ENCODE measurements at regions not wholly inside any gene's neighbourhood (a gene's known extent, or its start where the extent isn't known, plus 50 kb on each side); places are given as distances from the start of the nearest gene placed in this dataset.

DNA sequence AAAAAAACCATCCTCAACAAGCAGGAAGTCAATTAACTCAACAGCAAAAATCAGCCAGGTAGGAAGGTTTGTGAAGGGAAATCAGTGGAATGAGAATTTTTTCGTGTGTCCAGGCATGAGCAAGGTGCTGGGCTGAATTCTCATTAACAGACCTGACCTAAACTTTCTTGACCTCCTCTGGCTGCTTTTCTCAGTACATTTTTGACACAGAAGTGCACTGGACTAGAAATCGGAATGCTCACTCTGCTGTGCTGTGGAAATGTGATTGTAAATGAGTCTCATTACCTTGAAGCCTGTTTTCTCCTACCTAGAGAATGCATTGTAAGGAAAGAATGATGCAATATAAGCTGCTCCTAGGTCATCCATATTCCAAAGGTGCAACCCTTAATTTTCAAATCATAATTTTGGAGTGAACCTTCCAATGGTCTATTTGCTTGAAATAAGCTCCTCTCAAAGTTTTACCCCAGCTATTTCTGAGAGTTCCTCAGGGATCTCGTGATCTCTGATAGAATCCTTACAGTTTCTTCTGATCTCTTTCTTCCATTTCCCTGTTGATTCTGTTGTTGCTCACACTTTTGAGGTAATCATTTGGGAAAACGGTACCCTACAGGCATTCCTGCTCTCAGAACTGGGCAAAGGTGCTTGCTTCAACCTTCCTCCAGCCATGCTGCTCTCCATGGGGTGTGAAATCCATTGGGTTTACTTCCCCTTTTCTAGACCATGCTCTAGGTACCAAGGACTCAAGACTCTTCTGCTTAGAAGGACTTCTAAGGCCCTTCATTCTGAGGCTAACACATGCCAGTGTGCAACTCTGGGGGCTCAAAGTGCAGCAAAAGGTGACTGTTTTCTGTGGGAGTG lies 104.9 kb upstream of the ITPRID2 start:
- ChIA-PET POLR2A (no interaction called here), CTCF (no interaction called here)
- Histone ChIP-seq H3K4me1 (ENCODE audit: control insufficient read depth, insufficient read depth, low read length) (no peaks in the 10 kb centered on the region; the same call in 1 of the 2 replicates), H3K27ac (ENCODE audit: extremely low read depth, low read depth, low read length) (no peak overlapping the region), H3K9me3 (ENCODE audit: control insufficient read depth, insufficient read depth, low read depth, low read length) (no peaks in the 10 kb centered on the region), H3K36me3 (ENCODE audit: control insufficient read depth in 2 of 2, insufficient read depth in 1 of 2, low read length in 2 of 2) (no peaks in the 10 kb centered on the region), H3K4me3 (ENCODE audit: low read depth, low read length) (no peak overlapping the region)
- TF ChIP-seq HOXC10 (CRISPR knock-in tag; IDR thresholded peaks at IDR 0.05) = no peak
- TF ChIP-seq ZBTB21 (tag by site-specific recombination; IDR thresholded peaks at IDR 0.05) = no peak
- no peak for TF ChIP-seq ZNF660 (tag by site-specific recombination; IDR thresholded peaks at IDR 0.05)
- no peak for TF ChIP-seq ZNF202 (tag by site-specific recombination; IDR thresholded peaks at IDR 0.05; ENCODE audit: borderline replicate concordance)
- TF ChIP-seq, protein P1, sequence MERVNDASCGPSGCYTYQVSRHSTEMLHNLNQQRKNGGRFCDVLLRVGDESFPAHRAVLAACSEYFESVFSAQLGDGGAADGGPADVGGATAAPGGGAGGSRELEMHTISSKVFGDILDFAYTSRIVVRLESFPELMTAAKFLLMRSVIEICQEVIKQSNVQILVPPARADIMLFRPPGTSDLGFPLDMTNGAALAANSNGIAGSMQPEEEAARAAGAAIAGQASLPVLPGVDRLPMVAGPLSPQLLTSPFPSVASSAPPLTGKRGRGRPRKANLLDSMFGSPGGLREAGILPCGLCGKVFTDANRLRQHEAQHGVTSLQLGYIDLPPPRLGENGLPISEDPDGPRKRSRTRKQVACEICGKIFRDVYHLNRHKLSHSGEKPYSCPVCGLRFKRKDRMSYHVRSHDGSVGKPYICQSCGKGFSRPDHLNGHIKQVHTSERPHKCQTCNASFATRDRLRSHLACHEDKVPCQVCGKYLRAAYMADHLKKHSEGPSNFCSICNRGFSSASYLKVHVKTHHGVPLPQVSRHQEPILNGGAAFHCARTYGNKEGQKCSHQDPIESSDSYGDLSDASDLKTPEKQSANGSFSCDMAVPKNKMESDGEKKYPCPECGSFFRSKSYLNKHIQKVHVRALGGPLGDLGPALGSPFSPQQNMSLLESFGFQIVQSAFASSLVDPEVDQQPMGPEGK (tag by site-specific recombination; IDR thresholded peaks at IDR 0.05) = no peak
- TF ChIP-seq ZNF558 (tag by site-specific recombination; IDR thresholded peaks at IDR 0.05) = no peak
- no peak for TF ChIP-seq ZNF433 (tag by site-specific recombination; IDR thresholded peaks at IDR 0.05; ENCODE audit: low read depth)
- TF ChIP-seq ZNF211 (tag by site-specific recombination; IDR thresholded peaks at IDR 0.05; ENCODE audit: low read depth) = no peak
- no peak for TF ChIP-seq ZNF776 (tag by site-specific recombination; IDR thresholded peaks at IDR 0.05; ENCODE audit: borderline replicate concordance)
- no peak for TF ChIP-seq ZNF324 (tag by site-specific recombination; IDR thresholded peaks at IDR 0.05)
- TF ChIP-seq, protein P2, sequence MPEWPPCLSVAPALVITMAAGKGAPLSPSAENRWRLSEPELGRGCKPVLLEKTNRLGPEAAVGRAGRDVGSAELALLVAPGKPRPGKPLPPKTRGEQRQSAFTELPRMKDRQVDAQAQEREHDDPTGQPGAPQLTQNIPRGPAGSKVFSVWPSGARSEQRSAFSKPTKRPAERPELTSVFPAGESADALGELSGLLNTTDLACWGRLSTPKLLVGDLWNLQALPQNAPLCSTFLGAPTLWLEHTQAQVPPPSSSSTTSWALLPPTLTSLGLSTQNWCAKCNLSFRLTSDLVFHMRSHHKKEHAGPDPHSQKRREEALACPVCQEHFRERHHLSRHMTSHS (tag by site-specific recombination; IDR thresholded peaks at IDR 0.05) = no peak
- TF ChIP-seq ZNF426 (tag by site-specific recombination; IDR thresholded peaks at IDR 0.05) = no peak

DNA sequence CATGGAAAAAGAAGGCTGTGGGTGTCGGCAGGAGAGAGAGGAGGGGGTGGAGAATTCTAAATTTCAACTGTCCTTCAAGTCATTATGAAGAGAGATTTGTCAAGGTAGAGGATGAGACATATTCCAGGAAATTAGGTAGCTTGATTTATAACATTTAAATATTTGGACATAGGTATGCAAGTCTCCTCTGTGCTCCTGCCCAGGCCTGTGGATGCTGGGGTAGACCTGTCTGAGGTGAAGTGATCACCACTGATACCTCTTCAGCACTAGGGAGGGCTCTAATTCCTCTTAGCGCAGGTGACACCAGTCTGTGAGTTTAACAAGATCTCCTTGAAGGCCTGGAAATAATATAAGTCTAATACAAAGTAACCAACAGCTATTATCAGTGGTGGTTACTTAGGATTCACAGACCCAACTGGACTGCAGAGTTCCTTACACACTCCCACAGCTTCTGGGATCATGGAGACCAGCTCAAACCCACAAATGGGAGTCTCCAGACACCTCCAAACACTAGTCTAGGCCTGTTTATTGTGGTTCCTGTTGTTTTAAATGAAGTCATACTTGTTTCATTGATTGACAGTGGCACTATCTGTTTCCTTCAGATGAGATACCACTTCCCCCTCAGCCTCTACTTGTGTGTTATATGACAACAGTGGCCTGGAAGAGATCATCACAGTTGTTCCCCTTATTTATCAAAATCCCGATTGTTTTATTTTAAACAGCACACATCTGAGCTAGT lies 104.1 kb upstream of the ITPRID2 start:
- POLR2A ChIA-PET = no interaction called here
- Histone ChIP-seq H3K4me3 (ENCODE audit: low read depth, low read length) (no peak overlapping the region), H3K36me3 (ENCODE audit: control insufficient read depth in 2 of 2, insufficient read depth in 1 of 2, low read length in 2 of 2) (no peaks in the 10 kb centered on the region), H3K27ac (ENCODE audit: extremely low read depth, low read depth, low read length) (no peak overlapping the region), H3K9me3 (ENCODE audit: control insufficient read depth, insufficient read depth, low read depth, low read length) (no peaks in the 10 kb centered on the region), H3K4me1 (ENCODE audit: control insufficient read depth, insufficient read depth, low read length) (no peaks in the 10 kb centered on the region; the same call in 1 of the 2 replicates)
- CTCF ChIA-PET = interaction anchor here (0.6 to 0.7 kb wide), 2 partner anchors 34 to 99 kb away, joined by 3 to 5 read pairs; no protein-coding TSS in a partner anchor
- TF ChIP-seq ZNF302 (tag by site-specific recombination; IDR thresholded peaks at IDR 0.05; ENCODE audit: low read depth) = no peak
- TF ChIP-seq ZNF626 (tag by site-specific recombination; IDR thresholded peaks at IDR 0.05) = no peak
- no peak for TF ChIP-seq ZNF354C (tag by site-specific recombination; IDR thresholded peaks at IDR 0.05; ENCODE audit: borderline replicate concordance, low read depth)
- TF ChIP-seq RBAK (tag by site-specific recombination; IDR thresholded peaks at IDR 0.05) = no peak

DNA sequence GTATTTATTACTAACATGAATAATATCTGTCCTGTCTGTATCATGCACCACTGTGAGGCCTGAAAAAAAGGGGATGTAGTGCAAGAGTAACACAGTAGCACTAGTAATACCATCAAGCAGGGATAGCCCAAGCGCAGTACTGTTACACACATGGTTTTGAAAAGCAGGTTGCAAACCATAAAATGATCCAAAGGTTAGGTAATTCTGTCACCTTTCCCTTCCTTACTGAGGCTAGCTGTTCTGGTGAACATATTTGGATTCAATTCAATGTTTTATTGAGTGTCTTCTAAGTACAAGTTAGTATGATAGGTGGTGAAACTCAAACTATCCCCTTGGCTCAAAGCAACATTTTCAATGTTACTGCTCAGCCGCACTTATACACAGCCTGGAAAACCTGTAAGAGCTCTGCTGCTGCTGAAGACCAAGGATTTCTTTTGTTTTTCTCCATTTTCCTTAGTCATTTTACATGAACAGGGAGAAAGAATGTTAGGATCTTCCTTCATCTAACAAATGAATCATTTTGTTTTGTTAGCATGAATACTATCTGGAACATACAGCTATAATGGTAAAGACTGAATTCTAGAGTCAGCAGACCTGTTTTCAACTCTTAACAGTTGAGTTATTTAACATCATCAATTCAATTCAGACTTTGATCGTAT lies 102.5 kb upstream of the ITPRID2 start:
- H3K4me1 ChIP-seq (ENCODE audit: control insufficient read depth, insufficient read depth, low read length) = no peaks in the 10 kb centered on the region; the same call in 1 of the 2 replicates
- H3K36me3 ChIP-seq (ENCODE audit: control insufficient read depth in 2 of 2, insufficient read depth in 1 of 2, low read length in 2 of 2) = no peaks in the 10 kb centered on the region
- H3K27ac ChIP-seq (ENCODE audit: extremely low read depth, low read depth, low read length) = no peak overlapping the region
- H3K9me3 ChIP-seq (ENCODE audit: control insufficient read depth, insufficient read depth, low read depth, low read length) = no peaks in the 10 kb centered on the region
- POLR2A ChIA-PET = no interaction called here
- H3K4me3 ChIP-seq (ENCODE audit: low read depth, low read length) = no peak overlapping the region
- CTCF ChIA-PET = interaction anchor here (0.7 kb wide), 1 partner anchor 66 kb away, joined by 3 read pairs; no protein-coding TSS in a partner anchor
- TF ChIP-seq GLIS1 (tag by site-specific recombination; IDR thresholded peaks at IDR 0.05) (no peak), ZNF560 (tag by site-specific recombination; IDR thresholded peaks at IDR 0.05; ENCODE audit: borderline replicate concordance) (no peak), HOXA7 (CRISPR knock-in tag; IDR thresholded peaks at IDR 0.05; ENCODE audit: borderline replicate concordance) (no peak), ZNF350 (tag by site-specific recombination; IDR thresholded peaks at IDR 0.05) (no peak)
- TF ChIP-seq, protein P3, sequence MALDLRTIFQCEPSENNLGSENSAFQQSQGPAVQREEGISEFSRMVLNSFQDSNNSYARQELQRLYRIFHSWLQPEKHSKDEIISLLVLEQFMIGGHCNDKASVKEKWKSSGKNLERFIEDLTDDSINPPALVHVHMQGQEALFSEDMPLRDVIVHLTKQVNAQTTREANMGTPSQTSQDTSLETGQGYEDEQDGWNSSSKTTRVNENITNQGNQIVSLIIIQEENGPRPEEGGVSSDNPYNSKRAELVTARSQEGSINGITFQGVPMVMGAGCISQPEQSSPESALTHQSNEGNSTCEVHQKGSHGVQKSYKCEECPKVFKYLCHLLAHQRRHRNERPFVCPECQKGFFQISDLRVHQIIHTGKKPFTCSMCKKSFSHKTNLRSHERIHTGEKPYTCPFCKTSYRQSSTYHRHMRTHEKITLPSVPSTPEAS (tag by site-specific recombination; IDR thresholded peaks at IDR 0.05) = no peak
- TF ChIP-seq, protein P1 (tag by site-specific recombination; IDR thresholded peaks at IDR 0.05) = no peak

Measured in HEK293 (cell line).